ENCODE measurements at regions not wholly inside any gene's neighbourhood (a gene's known extent, or its start where the extent isn't known, plus 50 kb on each side); places are given as distances from the start of the nearest gene placed in this dataset.

DNA sequence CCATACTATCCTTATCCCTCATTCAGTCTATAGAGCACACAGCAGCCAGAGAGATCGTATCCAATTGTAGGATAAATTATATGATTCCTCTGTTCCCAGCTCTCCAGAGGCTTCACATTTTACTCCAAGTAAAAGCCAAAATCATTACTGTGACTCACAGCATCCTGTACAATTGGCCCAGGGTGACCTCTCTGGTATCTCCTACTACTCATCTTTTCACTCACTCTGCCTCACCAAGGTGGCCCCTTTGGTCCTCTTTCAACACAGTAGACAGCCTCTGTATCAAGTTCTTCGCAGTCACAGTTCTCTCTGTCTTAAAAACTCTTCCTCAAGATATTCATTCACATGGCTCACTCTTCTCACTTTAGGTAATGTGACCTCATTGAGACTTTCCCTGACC is 72.6 kb upstream of the LSM8 start:
- TF ChIP-seq EZH2 (IDR thresholded peaks at IDR 0.05; ENCODE audit: borderline replicate concordance, low read length) (no peak), CTCF (conservative IDR thresholded peaks at IDR 0.05 in 1 of 2, IDR thresholded peaks at IDR 0.05 in 1 of 2; ENCODE audit: extremely low read depth in 1 of 2, insufficient read depth in 1 of 2, low read depth in 1 of 2, low read length in 2 of 2) (no peak)
